Stimulated activated effector memory CD8-positive, alpha-beta T cell treated with anti-CD3 and anti-CD28 coated beads, Interleukin-12 subunit alpha, Interleukin-12 subunit beta, amount 100 ng/mL, for 72 hours (primary cell): ENCODE measurements at regions not wholly inside any gene's neighbourhood (a gene's known extent, or its start where the extent isn't known, plus 50 kb on each side); places are given as distances from the start of the nearest gene placed in this dataset.
"Not testable (repeated sequence)": the region's sequence is repeated elsewhere in the genome, so short reads cannot be mapped to it uniquely, and the experiment has no call there.

Source experiments
- ATAC-seq: fragments of 150-1000 bp; cut with Tn5 transposase; 2 replicates; pipeline ENCODE4 v1.10.0; 2021
- DNase-seq, 2 donors: peaks; one replicate each; pipeline ENCODE4 v3.0.0; 2021 to 2022; ENCODE audit warnings: low spot score in 2 of 2
- H3K27ac Mint-ChIP-seq: one replicate; pipeline ENCODE4 v1.8.0; 2022; ENCODE audit warnings: mild to moderate bottlenecking, mixed read lengths
- H3K36me3 Mint-ChIP-seq: one replicate; pipeline ENCODE4 v1.8.0; 2022; ENCODE audit warnings: mild to moderate bottlenecking, mixed read lengths
- H3K4me1 Mint-ChIP-seq: one replicate; pipeline ENCODE4 v1.8.0; 2022; ENCODE audit warnings: mixed read lengths
- H3K4me3 Mint-ChIP-seq: one replicate; pipeline ENCODE4 v1.8.0; 2022; ENCODE audit warnings: mild to moderate bottlenecking, mixed read lengths
- H3K9me3 Mint-ChIP-seq: one replicate; pipeline ENCODE4 v1.8.0; 2022; ENCODE audit warnings: mixed read lengths

- DNase-seq (no peak), ATAC-seq (no peak)
- Mint-ChIP-seq H3K4me3 (no peak overlapping the region), H3K9me3 (no peaks in the 10 kb centered on the region), H3K4me1 (no peaks in the 10 kb centered on the region), H3K27ac (no peak overlapping the region), H3K36me3 (no peaks in the 10 kb centered on the region)
These were observed 58.0 kb upstream of the SLC25A48 start for GRCh38 chr5:135776457-135776856.

GRCh38 chr5:135761746-135762145, 72.7 kb upstream of the SLC25A48 start:
- Mint-ChIP-seq H3K27ac (no peak overlapping the region), H3K4me1 (no peaks in the 10 kb centered on the region)
- ATAC-seq, result no peak

GRCh38 chr5:135759149-135759784, 75.2 kb upstream of the SLC25A48 start:
- ATAC-seq (no peak), DNase-seq (peak in 1 of 2 donors; percentile 18)
- no peaks in the 10 kb centered on the region for H3K36me3 Mint-ChIP-seq
- no peaks in the 10 kb centered on the region for H3K4me1 Mint-ChIP-seq
- no peak overlapping the region for H3K4me3 Mint-ChIP-seq
- no peak overlapping the region for H3K27ac Mint-ChIP-seq
- H3K9me3 Mint-ChIP-seq, result peaks cover 4% of the 10 kb centered on the region

More at GRCh38 chr5:135761746-135762145, 72.7 kb upstream of the SLC25A48 start:
- DNase-seq, result peak in 1 of 2 donors; percentile 38
- Mint-ChIP-seq H3K9me3 (peaks cover 4% of the 10 kb centered on the region), H3K4me3 (no peak overlapping the region), H3K36me3 (no peaks in the 10 kb centered on the region)

- H3K4me1 Mint-ChIP-seq, result no peaks in the 10 kb centered on the region
- H3K9me3 Mint-ChIP-seq, result no peaks in the 10 kb centered on the region
- H3K36me3 Mint-ChIP-seq, result no peaks in the 10 kb centered on the region
- no peak overlapping the region for H3K27ac Mint-ChIP-seq
- ATAC-seq, result peak; percentile 56
- H3K4me3 Mint-ChIP-seq, result no peak overlapping the region
- no peak for DNase-seq
These were observed 80.5 kb upstream of the SLC25A48 start for GRCh38 chr5:135753990-135754389.

GRCh38 chr5:135750506-135750905, 84.0 kb upstream of the SLC25A48 start:
- H3K9me3 Mint-ChIP-seq, result no peaks in the 10 kb centered on the region
- ATAC-seq, result no peak

GRCh38 chr5:135747824-135748223, 86.6 kb upstream of the SLC25A48 start:
- DNase-seq, result no peak
- H3K4me3 Mint-ChIP-seq, result no peak overlapping the region
- no peaks in the 10 kb centered on the region for H3K9me3 Mint-ChIP-seq
- no peak for ATAC-seq
- no peak overlapping the region for H3K27ac Mint-ChIP-seq
- no peaks in the 10 kb centered on the region for H3K36me3 Mint-ChIP-seq
- H3K4me1 Mint-ChIP-seq, result no peaks in the 10 kb centered on the region

More at GRCh38 chr5:135750506-135750905, 84.0 kb upstream of the SLC25A48 start:
- Mint-ChIP-seq H3K36me3 (no peaks in the 10 kb centered on the region), H3K4me1 (no peaks in the 10 kb centered on the region), H3K27ac (no peak overlapping the region), H3K4me3 (no peak overlapping the region)
- DNase-seq, result peak in 1 of 2 donors; percentile 29

GRCh38 chr5:135745897-135746500, 88.5 kb upstream of the SLC25A48 start:
- H3K4me1 Mint-ChIP-seq, result no peaks in the 10 kb centered on the region

GRCh38 chr5:135743705-135744411, 90.6 kb upstream of the SLC25A48 start:
- Mint-ChIP-seq H3K4me3 (no peak overlapping the region), H3K36me3 (no peaks in the 10 kb centered on the region), H3K4me1 (no peaks in the 10 kb centered on the region), H3K27ac (no peak overlapping the region), H3K9me3 (no peaks in the 10 kb centered on the region)
- no peak for ATAC-seq
- no peak for DNase-seq

More at GRCh38 chr5:135745897-135746500, 88.5 kb upstream of the SLC25A48 start:
- no peak for DNase-seq
- no peaks in the 10 kb centered on the region for H3K36me3 Mint-ChIP-seq
- no peaks in the 10 kb centered on the region for H3K9me3 Mint-ChIP-seq
- ATAC-seq, result no peak
- H3K27ac Mint-ChIP-seq, result no peak overlapping the region
- H3K4me3 Mint-ChIP-seq, result no peak overlapping the region

GRCh38 chr5:135743181-135743580, 91.3 kb upstream of the SLC25A48 start:
- H3K27ac Mint-ChIP-seq, result no peak overlapping the region
- no peaks in the 10 kb centered on the region for H3K36me3 Mint-ChIP-seq
- H3K4me1 Mint-ChIP-seq, result no peaks in the 10 kb centered on the region
- ATAC-seq (no peak), DNase-seq (no peak)
- no peaks in the 10 kb centered on the region for H3K9me3 Mint-ChIP-seq
- H3K4me3 Mint-ChIP-seq, result no peak overlapping the region

GRCh38 chr5:135742240-135742639, 92.2 kb upstream of the SLC25A48 start:
- H3K9me3 Mint-ChIP-seq, H3K4me1 Mint-ChIP-seq, ATAC-seq, H3K36me3 Mint-ChIP-seq, H3K27ac Mint-ChIP-seq, H3K4me3 Mint-ChIP-seq, DNase-seq: not testable (repeated sequence)

GRCh38 chr5:135741040-135741439, 93.4 kb upstream of the SLC25A48 start:
- DNase-seq (no peak), ATAC-seq (no peak)
- peaks cover 8% of the 10 kb centered on the region for H3K4me1 Mint-ChIP-seq
- no peaks in the 10 kb centered on the region for H3K9me3 Mint-ChIP-seq
- no peaks in the 10 kb centered on the region for H3K36me3 Mint-ChIP-seq
- H3K4me3 Mint-ChIP-seq, result no peak overlapping the region
- no peak overlapping the region for H3K27ac Mint-ChIP-seq

GRCh38 chr5:135740475-135740874, 94.0 kb upstream of the SLC25A48 start:
- H3K27ac Mint-ChIP-seq, result no peak overlapping the region
- no peak overlapping the region for H3K4me3 Mint-ChIP-seq
- no peaks in the 10 kb centered on the region for H3K9me3 Mint-ChIP-seq
- H3K4me1 Mint-ChIP-seq, result peaks cover 8% of the 10 kb centered on the region
- no peaks in the 10 kb centered on the region for H3K36me3 Mint-ChIP-seq
- DNase-seq (no peak), ATAC-seq (no peak)

GRCh38 chr5:135739383-135739981, 95.0 kb upstream of the SLC25A48 start:
- no peak for ATAC-seq
- Mint-ChIP-seq H3K4me1 (peaks cover 8% of the 10 kb centered on the region), H3K36me3 (no peaks in the 10 kb centered on the region), H3K27ac (no peak overlapping the region), H3K9me3 (no peaks in the 10 kb centered on the region), H3K4me3 (no peak overlapping the region)
- DNase-seq, result no peak

- Mint-ChIP-seq H3K9me3 (no peaks in the 10 kb centered on the region), H3K36me3 (no peaks in the 10 kb centered on the region), H3K4me1 (peaks cover 8% of the 10 kb centered on the region), H3K4me3 (no peak overlapping the region), H3K27ac (no peak overlapping the region)
- no peak for DNase-seq
- peak; percentile 31 for ATAC-seq
These were observed 95.9 kb upstream of the SLC25A48 start for GRCh38 chr5:135738564-135738875.

GRCh38 chr5:135737701-135738563, 96.5 kb upstream of the SLC25A48 start:
- Mint-ChIP-seq H3K27ac (no peak overlapping the region), H3K36me3 (no peaks in the 10 kb centered on the region), H3K4me3 (no peak overlapping the region), H3K9me3 (no peaks in the 10 kb centered on the region), H3K4me1 (peaks cover 8% of the 10 kb centered on the region)
- peak; percentile 37 for ATAC-seq
- no peak for DNase-seq
